NCI-H510A (cell line): ENCODE measurements at regions not wholly inside any gene's neighbourhood (a gene's known extent, or its start where the extent isn't known, plus 50 kb on each side); places are given as distances from the start of the nearest gene placed in this dataset.

ENCODE experiments used
- DNase-seq: peaks from one replicate; lab custom pipeline; 2025; lab: John Stamatoyannopoulos, UW

GRCh38 chrX:128310912-128311311 is 258.7 kb upstream of the ACTRT1 start:
- DNase-seq: no peak

GRCh38 chrX:128309311-128309710 is 257.1 kb upstream of the ACTRT1 start:
- no peak for DNase-seq

GRCh38 chrX:128294198-128294597 is 242.0 kb upstream of the ACTRT1 start:
- no peak for DNase-seq

- DNase-seq: no peak
These were observed 235.5 kb upstream of the ACTRT1 start for GRCh38 chrX:128287693-128288092.

GRCh38 chrX:128250621-128251020 is 198.4 kb upstream of the ACTRT1 start:
- no peak for DNase-seq

- no peak for DNase-seq
These were observed 164.2 kb upstream of the ACTRT1 start for GRCh38 chrX:128216364-128216763.

- no peak for DNase-seq
These were observed 113.7 kb upstream of the ACTRT1 start for GRCh38 chrX:128165884-128166408.

- DNase-seq: no peak
These were observed 104.0 kb upstream of the ACTRT1 start for GRCh38 chrX:128156204-128156603.

- no peak for DNase-seq
These were observed 90.5 kb upstream of the ACTRT1 start for GRCh38 chrX:128142745-128143144.

GRCh38 chrX:128106630-128107029 is 54.4 kb upstream of the ACTRT1 start:
- peak; percentile 0 for DNase-seq

- DNase-seq: no peak
These were observed 53.5 kb upstream of the ACTRT1 start for GRCh38 chrX:128105659-128106058.
